Epithelial cell of proximal tubule (primary cell): ENCODE measurements at regions not wholly inside any gene's neighbourhood (a gene's known extent, or its start where the extent isn't known, plus 50 kb on each side); places are given as distances from the start of the nearest gene placed in this dataset.
"Not testable (repeated sequence)": the region's sequence is repeated elsewhere in the genome, so short reads cannot be mapped to it uniquely, and the experiment has no call there.

Experiments used
- DNase-seq: peaks from one replicate; pipeline ENCODE4 v3.0.0-alpha.2; 2011; ENCODE audit warnings: low read depth
- H3K4me3 ChIP-seq: 2 replicates; pipeline ENCODE4 v1.5.1; 2011; ENCODE audit warnings: low read depth, mild to moderate bottlenecking, low read length
- TF ChIP-seq, protein P1 (sequence below): conservative IDR thresholded peaks from 2 replicates; pipeline ENCODE4 v1.5.1; 2012; ENCODE audit warnings: low read depth, mild to moderate bottlenecking, low read length

DNA sequence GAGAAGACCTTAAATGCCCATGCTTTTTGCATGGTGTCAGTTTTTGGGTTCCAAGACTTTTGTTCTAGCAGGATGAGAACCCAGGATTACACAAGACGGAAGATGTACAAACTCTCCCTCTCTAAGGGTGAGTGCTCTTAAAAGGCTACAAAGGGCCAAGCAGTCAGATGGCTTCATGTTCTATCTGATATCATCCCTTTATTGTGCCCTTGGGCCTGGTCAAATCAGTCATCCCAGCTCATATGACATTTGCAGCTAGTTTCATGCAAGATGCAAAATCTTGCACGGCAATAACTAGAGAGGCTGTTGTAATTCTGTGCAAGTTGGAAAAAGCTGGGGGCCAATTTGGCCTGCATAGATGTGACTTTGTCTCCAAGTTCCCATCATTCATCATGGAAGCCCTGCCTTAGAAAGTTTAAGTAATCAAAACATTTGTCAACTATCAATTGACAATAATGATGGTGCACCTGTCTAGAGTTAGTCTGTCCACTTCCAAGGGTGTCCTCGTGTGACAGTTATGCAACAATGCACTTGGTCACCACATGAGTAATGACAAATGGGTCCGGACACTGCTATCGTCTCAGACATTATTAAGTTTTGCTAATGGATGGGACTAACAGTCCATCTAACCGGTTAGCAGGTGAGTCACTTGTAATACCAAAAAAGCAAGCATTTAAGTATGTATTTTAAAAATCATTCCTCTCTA is 58.6 kb upstream of the ZFHX3 start:
- no peak for DNase-seq
- TF ChIP-seq, protein P1, sequence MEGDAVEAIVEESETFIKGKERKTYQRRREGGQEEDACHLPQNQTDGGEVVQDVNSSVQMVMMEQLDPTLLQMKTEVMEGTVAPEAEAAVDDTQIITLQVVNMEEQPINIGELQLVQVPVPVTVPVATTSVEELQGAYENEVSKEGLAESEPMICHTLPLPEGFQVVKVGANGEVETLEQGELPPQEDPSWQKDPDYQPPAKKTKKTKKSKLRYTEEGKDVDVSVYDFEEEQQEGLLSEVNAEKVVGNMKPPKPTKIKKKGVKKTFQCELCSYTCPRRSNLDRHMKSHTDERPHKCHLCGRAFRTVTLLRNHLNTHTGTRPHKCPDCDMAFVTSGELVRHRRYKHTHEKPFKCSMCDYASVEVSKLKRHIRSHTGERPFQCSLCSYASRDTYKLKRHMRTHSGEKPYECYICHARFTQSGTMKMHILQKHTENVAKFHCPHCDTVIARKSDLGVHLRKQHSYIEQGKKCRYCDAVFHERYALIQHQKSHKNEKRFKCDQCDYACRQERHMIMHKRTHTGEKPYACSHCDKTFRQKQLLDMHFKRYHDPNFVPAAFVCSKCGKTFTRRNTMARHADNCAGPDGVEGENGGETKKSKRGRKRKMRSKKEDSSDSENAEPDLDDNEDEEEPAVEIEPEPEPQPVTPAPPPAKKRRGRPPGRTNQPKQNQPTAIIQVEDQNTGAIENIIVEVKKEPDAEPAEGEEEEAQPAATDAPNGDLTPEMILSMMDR: no peak
- H3K4me3 ChIP-seq: no peak overlapping the region

- no peak overlapping the region for H3K4me3 ChIP-seq
- DNase-seq: no peak
- TF ChIP-seq, protein P1: no peak
Measured at GRCh38 chr16:73101568-73101967, 53.6 kb upstream of the ZFHX3 start.

DNA sequence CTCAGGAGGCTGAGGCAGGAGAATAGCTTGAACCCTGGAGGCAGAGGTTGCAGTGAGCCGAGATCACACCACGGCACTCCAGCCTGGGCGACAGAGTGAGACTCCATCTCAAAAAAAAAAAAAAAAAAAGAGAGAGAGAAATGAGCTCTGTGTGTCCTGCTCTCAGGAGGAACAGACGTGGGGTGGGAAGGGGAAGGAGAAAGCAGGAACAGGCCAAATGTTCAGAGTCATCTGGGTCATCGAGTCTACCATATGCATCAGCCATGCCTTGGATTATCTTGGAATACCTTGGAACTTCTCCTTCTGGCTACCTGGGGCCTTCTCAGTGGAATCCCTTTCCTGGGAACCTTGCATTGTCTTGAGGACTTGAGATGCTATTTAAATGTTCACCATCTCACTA is 51.7 kb upstream of the ZFHX3 start:
- H3K4me3 ChIP-seq, DNase-seq: not testable (repeated sequence)
